COLO829 (cell line): ENCODE measurements at regions not wholly inside any gene's neighbourhood (a gene's known extent, or its start where the extent isn't known, plus 50 kb on each side); places are given as distances from the start of the nearest gene placed in this dataset.

Source experiments
- DNase-seq: peaks from one replicate; pipeline ENCODE4 v3.0.0; 2012; ENCODE audit warnings: low spot score

DNA sequence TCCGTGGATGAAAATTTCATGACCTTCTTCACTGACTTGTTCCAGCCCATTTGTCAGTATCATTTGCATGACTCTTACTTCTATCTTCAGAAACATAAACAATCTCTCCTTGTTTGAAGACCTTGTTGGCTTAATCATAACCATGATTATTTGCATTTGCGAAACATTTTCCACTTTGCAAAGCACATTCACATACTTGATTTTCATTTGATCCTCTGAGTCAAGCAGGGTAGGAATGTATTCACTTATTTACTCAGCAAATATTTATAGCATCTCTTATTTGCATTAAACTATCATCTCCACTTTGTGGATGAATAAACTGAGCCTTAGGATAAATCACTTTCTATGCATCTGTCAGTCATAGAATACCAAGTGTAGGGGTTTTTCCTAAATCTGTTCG, 343.0 kb upstream of the SGCD start:
- DNase-seq: no peak

GRCh38 chr5:155987265-155987810, 339.6 kb upstream of the SGCD start:
- no peak for DNase-seq

DNA sequence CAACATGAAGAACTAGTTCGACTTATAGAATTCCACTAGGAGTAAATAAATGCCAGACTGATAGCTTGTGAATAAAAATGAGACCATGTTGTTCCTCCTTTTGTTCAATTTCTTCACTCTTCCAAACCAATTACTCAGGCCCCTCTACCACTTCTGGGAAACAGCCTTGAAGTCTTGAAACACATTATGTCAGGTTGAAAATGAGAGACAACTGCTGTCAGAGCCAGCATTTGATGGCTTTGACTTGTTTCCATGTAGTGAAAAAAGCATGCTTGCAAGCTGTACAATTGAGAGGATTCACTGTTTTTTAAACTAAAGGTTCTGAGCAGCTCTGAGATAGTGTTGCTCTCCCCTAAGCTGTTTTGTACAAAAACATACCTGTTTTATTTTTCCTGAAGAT, 337.1 kb upstream of the SGCD start:
- DNase-seq: no peak

- DNase-seq: no peak
Measured at GRCh38 chr5:155996123-155996522, 330.8 kb upstream of the SGCD start.

DNA sequence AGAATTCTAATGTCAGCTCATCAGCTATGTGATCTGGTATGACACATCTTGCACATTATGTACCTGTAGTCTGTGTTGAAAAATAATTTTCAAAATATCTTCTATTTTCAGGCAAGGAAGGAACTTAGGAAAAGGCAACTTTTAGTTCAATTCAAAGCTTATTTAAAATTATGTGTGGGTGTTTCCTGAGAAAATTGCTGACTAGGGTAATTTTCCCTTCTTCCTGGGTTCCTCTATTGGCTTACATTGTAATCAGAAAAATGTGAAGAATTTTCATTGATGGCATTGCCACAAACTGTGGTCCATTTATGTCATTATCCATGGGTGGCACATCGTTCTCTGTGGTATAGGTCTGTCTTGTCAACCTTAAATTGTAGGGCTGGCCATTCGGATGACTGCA, 328.7 kb upstream of the SGCD start:
- DNase-seq: no peak

DNA sequence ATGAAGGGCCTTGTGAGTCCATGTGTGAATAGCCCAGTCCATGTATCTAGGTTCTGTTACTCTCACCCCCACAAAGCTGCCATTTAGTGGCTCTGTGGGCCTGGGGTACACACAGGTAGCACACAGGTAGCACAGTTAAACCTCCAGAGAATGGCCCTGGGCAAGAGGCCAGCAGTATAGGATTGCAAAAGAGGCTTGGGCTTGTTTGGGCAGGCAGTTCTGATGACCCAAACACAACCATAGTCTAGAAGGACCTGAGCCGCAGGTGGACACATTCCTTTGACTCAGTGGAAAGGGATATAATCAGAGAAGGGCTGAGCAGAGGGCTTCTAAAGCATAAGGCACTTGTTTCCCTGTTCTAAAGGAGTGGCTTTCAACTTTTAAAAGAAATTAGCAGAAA, 326.8 kb upstream of the SGCD start:
- DNase-seq: no peak

GRCh38 chr5:156004754-156005153, 322.2 kb upstream of the SGCD start:
- no peak for DNase-seq

GRCh38 chr5:156006026-156006647, 320.8 kb upstream of the SGCD start:
- no peak for DNase-seq

DNA sequence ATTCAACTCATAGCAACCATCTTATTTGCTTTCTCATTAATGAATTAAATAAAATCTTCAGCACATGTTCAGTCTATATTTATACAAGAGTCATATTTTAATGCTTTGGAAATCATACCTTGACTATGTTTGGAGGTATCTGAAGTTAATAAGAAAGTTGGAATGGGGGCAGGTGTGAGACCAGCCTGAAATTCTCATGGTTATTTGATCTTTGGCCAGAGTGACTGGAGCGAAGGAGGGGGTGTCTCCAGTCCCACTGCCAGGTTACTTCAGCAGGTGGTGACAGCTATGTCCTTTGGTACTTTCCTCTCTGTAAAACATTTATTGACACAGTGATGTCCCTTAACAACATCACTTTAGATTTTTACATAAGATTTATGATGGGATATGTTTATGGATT, 318.1 kb upstream of the SGCD start:
- DNase-seq: no peak

GRCh38 chr5:156009583-156009982, 317.4 kb upstream of the SGCD start:
- DNase-seq: no peak

DNA sequence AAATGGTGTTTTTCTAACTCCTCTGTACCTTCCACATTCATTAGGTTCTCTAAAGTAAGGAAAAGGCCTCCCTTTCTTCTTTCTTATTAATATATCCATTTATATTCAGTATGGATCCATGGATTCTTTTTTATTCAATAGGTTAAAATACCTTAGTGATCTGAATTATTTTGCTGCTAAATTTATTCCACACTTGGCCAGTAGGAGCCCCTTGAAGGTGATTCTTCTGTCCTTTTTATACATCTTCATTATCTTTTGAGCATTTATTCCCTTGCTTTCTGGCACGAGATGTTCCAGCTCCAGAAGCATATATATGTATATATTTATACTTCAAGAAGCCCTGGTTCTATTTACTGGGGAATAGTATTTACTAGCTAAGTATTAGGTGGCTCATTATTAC, 311.8 kb upstream of the SGCD start:
- no peak for DNase-seq

DNA sequence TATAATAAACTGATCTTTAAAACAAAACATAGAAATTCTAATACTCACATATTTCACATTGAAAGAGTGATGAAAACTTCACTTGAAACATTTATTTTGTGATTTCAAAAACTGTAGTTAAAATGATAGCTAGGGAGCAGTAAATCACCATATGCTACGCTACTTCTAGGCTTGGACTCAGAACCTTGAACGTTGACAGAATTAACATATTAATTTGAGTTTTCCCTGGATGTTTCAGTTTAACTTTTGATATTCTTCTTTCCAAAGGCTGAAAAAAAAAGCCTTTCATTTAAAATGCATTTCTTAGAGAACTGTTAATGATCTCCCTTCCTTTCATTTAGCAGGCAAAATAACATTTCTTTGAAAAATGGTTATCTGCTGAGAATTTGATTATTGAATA, 307.8 kb upstream of the SGCD start:
- no peak for DNase-seq

GRCh38 chr5:156019571-156020180, 307.3 kb upstream of the SGCD start:
- DNase-seq: no peak

DNA sequence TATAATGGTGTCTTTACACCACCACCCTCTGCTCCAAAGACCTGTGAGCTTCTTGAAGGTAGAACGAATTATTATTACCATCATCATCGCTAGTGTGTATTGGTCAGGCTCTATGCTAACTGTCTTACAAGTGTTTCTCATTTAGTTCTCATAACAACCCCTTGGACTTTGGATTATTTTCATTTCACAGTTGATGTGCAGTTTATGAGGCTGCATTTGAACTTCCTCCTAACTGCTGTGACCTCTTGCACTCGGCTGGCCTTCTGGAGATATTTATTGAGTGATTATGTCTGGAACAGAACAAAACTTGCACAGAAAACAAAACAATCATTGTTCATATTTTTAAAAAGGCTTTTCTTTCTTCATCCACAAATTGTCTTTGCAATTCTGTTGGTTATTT, 306.3 kb upstream of the SGCD start:
- DNase-seq: peak; percentile 4

DNA sequence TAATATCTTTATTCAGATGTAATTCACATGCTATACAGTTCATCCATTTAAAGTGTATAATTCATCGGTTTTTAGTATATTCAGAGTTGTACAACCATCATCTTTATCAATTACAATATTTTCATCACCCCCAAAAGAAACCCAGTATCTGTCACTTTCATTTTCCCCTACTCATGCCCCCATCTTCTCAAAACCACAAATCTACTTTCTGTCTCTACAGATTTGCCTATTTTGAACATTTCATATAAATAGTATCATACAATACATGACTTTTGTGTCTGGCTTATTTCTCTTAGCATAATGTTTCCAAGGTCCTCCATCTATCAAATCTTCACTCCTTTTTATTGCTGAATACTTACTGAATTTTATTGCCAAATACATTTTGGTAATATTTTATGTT, 305.1 kb upstream of the SGCD start:
- no peak for DNase-seq

GRCh38 chr5:156025656-156026055, 301.3 kb upstream of the SGCD start:
- DNase-seq: no peak

DNA sequence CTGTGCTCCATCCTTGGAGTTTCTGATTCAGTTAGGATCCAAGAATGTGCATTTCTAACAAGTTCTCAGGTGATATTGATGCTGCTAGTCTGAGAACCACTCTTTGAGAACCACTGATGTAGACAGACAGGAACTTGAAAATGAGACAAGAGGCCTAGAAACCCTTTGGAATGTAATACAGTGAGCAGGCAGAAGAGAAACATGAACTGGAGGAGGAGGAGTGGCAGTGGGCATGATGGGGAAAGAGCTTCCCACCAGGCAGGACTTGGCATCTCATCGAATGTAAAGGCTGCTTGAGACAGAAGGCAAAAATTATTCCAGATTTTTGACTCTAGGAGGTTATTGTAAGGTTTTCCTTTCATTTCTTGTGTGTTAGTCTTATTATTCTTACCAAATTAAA, 295.8 kb upstream of the SGCD start:
- DNase-seq: no peak

GRCh38 chr5:156036640-156037039, 290.3 kb upstream of the SGCD start:
- DNase-seq: no peak

DNA sequence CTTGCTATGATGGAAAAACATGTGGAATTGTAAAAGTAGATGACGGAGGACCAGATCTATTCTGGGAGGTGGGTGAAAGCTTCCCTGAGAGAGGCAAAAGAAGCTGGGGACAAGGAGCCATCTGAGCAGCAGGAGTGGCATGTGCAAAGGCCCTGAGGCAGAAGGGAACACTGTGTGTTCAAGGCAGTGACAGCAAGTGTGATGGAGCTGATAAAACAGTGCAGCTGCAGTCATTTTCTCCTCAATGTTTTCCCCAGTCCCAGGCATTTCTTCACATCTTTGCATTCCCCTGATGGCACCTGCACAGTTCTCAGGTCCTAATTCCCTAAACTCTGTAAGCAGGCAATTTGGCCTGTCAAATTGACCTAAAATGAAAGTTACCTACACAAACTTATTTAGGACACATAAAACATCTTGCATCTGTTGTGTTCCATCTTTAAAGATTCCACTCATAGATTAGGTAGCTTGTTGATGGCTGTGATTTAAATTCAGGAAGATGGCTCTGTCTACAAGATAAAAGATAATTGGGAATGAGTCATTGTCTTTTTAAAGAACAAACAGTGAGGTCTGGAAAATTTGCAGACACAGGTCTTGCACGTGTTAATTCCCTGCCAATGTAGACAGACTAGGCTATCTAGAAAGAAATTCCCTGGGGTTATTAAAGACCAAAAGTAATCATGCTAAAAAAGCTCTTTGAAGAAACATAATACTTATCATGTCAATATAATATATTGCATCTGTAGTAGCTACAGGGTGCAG, 289.6 kb upstream of the SGCD start:
- no peak for DNase-seq

DNA sequence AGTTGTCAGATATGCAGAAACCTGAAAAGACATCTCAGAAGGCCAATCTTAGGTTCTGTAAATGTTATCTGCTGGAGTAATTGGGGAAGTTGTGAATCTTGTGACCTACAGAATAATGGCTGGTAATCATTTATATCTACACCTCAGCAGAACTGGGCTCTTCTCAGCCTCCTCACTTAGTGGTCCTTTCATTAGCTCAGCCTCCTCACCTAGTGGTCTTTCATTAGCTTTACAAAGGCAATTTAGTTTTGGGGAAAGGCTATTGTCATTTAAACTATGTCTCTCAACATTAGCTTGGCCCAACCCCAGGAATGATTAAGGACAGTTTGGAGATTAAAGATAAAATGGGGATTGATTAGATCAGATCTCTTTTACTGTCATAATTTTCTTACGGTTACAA, 284.2 kb upstream of the SGCD start:
- DNase-seq: no peak

DNA sequence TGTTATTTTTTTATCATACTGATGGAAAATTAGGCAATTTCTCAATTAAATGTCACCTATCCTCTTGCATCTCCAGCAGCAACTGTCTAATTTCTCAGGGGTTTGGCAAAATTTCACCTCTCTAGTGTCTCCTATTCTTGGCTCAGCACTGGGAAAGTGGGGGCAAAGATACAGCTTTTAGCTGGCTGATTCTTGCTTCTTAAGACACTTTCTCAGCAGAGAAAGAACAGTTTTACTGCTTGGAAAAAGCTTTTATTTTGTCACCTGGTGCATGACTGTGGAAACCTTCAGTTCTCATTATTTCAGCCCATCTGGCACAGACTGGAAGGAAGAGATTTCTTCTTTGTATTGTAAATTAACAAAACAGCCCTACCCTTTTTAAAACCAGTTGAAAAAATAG, 283.6 kb upstream of the SGCD start:
- DNase-seq: no peak

GRCh38 chr5:156051972-156052371, 275.0 kb upstream of the SGCD start:
- no peak for DNase-seq

GRCh38 chr5:156052656-156053055, 274.3 kb upstream of the SGCD start:
- no peak for DNase-seq
